DND-41 (cell line): ENCODE measurements at regions not wholly inside any gene's neighbourhood (a gene's known extent, or its start where the extent isn't known, plus 50 kb on each side); places are given as distances from the start of the nearest gene placed in this dataset.

Experiments
- ATAC-seq: fragments of 200-7000 bp; cut with Tn5 transposase; 3 replicates; pipeline ENCODE4 v1.9.1; 2021; ENCODE audit warnings: low read depth; ENCODE audit not compliant: insufficient read depth
- DNase-seq: peaks from one replicate; pipeline ENCODE4 v3.0.0-alpha.2; 2020
- H2AFZ ChIP-seq: 2 replicates; pipeline ENCODE4 v1.6.0; 2012; ENCODE audit warnings: low read depth, low read length
- H3K27ac ChIP-seq: 2 replicates; pipeline ENCODE4 v1.5.1; 2012; ENCODE audit warnings: low read length, inconsistent platforms
- H3K27me3 ChIP-seq: fragments of 200-600 bp; sonication (generic); 2 replicates; pipeline ENCODE4 v1.6.0; 2012; ENCODE audit warnings: low read length, mild to moderate bottlenecking, inconsistent platforms; ENCODE audit not compliant: insufficient read depth, poor library complexity
- H3K36me3 ChIP-seq: 2 replicates; pipeline ENCODE4 v1.5.1; 2012; ENCODE audit warnings: low read length, inconsistent platforms; ENCODE audit not compliant: insufficient read depth
- H3K4me1 ChIP-seq: 2 replicates; pipeline ENCODE4 v1.5.1; 2012; ENCODE audit warnings: mild to moderate bottlenecking, low read length; ENCODE audit not compliant: insufficient read depth
- H3K4me2 ChIP-seq: 2 replicates; pipeline ENCODE4 v1.6.0; 2012; ENCODE audit warnings: mild to moderate bottlenecking, moderate library complexity, low read length, inconsistent platforms; ENCODE audit not compliant: insufficient read depth
- H3K4me3 ChIP-seq, 2 experiments: fragments of 200-600 bp in 1 of 2; shearing (Covaris generic) in 1 of 2; 2 replicates each; pipeline ENCODE4 v1.5.1; 2012 to 2016; ENCODE audit warnings: inconsistent platforms in 2 of 2, low read length in 2 of 2, mild to moderate bottlenecking in 2 of 2, low read depth in 1 of 2, moderate library complexity in 1 of 2
- H3K79me2 ChIP-seq: 2 replicates; pipeline ENCODE4 v1.6.0; 2012; ENCODE audit warnings: low read length, inconsistent platforms; ENCODE audit not compliant: insufficient read depth
- H3K9ac ChIP-seq: 2 replicates; pipeline ENCODE4 v1.6.0; 2012; ENCODE audit warnings: low read depth, mild to moderate bottlenecking, inconsistent platforms, low read length, moderate library complexity
- H3K9me3 ChIP-seq: 2 replicates; pipeline ENCODE4 v1.5.1; 2012; ENCODE audit warnings: low read length, moderate library complexity, mild to moderate bottlenecking, inconsistent platforms; ENCODE audit not compliant: insufficient read depth, severe bottlenecking
- H4K20me1 ChIP-seq: 2 replicates; pipeline ENCODE4 v1.6.0; 2012; ENCODE audit warnings: low read length; ENCODE audit not compliant: insufficient read depth
- CTCF ChIP-seq: IDR thresholded peaks from 2 replicates; pipeline ENCODE4 v1.5.1; 2012; ENCODE audit warnings: borderline replicate concordance, low read length, moderate library complexity, mild to moderate bottlenecking; ENCODE audit not compliant: poor library complexity, severe bottlenecking; ENCODE audit errors: extremely low read depth
- EZH2 ChIP-seq: IDR thresholded peaks from 3 replicates; pipeline ENCODE4 v1.6.1; 2012; ENCODE audit warnings: borderline replicate concordance, low read depth, mild to moderate bottlenecking, moderate library complexity, low read length, inconsistent platforms; ENCODE audit not compliant: severe bottlenecking

DNA sequence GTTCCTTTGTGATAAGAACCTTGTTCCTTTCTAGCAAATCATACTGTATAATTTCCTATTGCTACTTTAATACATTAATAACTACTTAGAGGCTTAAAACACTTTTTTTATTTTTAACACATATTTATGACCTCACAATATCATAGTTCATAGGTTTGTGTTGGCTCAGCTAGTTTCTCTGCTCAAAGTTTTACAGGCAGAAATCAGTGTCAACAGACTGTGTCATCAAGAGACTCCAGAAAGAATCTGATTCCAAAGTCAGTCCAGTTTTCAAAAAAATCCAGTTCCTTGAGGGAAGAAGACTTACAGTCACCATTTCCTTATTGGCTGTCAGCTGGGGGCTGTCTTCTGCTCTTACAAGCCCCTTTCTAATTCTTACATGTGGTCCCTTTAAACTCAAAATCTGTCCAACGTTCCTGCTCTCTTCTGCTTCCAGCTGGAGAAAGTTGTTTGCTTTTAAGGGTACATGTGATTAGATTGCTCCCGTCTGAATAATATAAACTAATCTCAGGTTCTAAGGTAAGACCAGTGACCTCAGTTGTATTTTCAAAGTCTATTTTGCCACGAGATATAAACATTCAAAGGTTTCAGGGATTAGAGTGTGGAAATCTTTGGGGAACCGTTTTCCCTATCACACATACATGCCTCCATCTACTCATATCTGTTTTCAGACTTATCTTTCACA lies 267.3 kb upstream of the SLITRK5 start:
- Histone ChIP-seq H3K36me3 (no peaks in the 10 kb centered on the region), H3K4me2 (no peak overlapping the region), H3K9me3 (no peaks in the 10 kb centered on the region), H3K4me3 (no peak overlapping the region), H2AFZ (no peak overlapping the region), H4K20me1 (no peaks in the 10 kb centered on the region), H3K4me1 (no peaks in the 10 kb centered on the region), H3K27me3 (no peaks in the 10 kb centered on the region), H3K9ac (no peak overlapping the region), H3K79me2 (no peaks in the 10 kb centered on the region), H3K27ac (no peak overlapping the region)
- TF ChIP-seq EZH2 (no peak), CTCF (no peak)
- no peak for ATAC-seq
- DNase-seq = no peak

DNA sequence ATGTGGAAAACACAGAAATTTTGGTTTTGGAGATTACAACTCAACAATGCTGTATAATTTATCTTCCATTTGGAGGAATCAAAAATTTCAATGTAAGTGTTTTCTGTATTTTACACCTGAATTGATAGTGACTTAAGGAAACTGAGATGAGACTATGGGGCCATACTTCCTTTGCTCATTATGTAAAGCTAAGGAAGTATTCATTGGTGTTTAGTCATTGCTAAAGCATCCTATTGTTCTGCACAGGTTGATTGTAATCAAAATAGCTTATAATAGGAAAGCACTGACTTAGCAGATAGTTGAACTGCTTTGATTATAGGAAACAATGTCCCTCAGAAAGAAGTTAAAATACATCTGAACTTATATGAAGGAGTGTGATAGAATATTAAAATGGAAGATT lies 244.4 kb upstream of the SLITRK5 start:
- Histone ChIP-seq H3K27ac (no peak overlapping the region), H3K9me3 (no peaks in the 10 kb centered on the region), H3K27me3 (no peaks in the 10 kb centered on the region), H3K4me2 (no peak overlapping the region), H4K20me1 (no peaks in the 10 kb centered on the region), H3K36me3 (no peaks in the 10 kb centered on the region), H3K9ac (no peak overlapping the region), H2AFZ (no peak overlapping the region), H3K79me2 (no peaks in the 10 kb centered on the region), H3K4me1 (no peaks in the 10 kb centered on the region), H3K4me3 (no peak overlapping the region)
- ATAC-seq = no peak
- TF ChIP-seq EZH2 (no peak), CTCF (no peak)
- DNase-seq = no peak

GRCh38 chr13:87444135-87444534 lies 227.0 kb upstream of the SLITRK5 start:
- Histone ChIP-seq H3K9me3 (no peaks in the 10 kb centered on the region), H3K4me1 (no peaks in the 10 kb centered on the region), H4K20me1 (no peaks in the 10 kb centered on the region), H3K9ac (no peak overlapping the region), H3K36me3 (no peaks in the 10 kb centered on the region), H3K79me2 (no peaks in the 10 kb centered on the region), H3K27ac (no peak overlapping the region), H3K4me2 (no peak overlapping the region), H2AFZ (no peak overlapping the region), H3K4me3 (no peak overlapping the region), H3K27me3 (no peaks in the 10 kb centered on the region)
- TF ChIP-seq CTCF = no peak
- TF ChIP-seq EZH2 = no peak
- no peak for ATAC-seq
- DNase-seq = no peak
